Esophagus squamous epithelium (tissue), 5 donors: ENCODE measurements at regions not wholly inside any gene's neighbourhood (a gene's known extent, or its start where the extent isn't known, plus 50 kb on each side); places are given as distances from the start of the nearest gene placed in this dataset.

Experiments
- DNase-seq: peaks from one replicate; lab custom pipeline; 2025; lab: John Stamatoyannopoulos, UW
- H3K27ac ChIP-seq, 4 donors: fragments of 200-600 bp; sonication (generic); one replicate each; pipeline ENCODE4 v1.5.1; 2016 to 2019; ENCODE audit warnings: mild to moderate bottlenecking in 1 of 4
- H3K27me3 ChIP-seq, 4 donors: fragments of 200-600 bp; sonication (generic); 1 replicate in 3 of 4; 2 replicates in 1 of 4; pipeline versions ENCODE4 v1.5.1 to v1.6.0; 2017 to 2021; ENCODE audit warnings: antibody characterized with exemption in 1 of 4
- H3K36me3 ChIP-seq, 3 donors: fragments of 200-600 bp; sonication (generic); one replicate each; pipeline ENCODE4 v1.5.1; 2016 to 2019
- H3K4me1 ChIP-seq, 3 donors: fragments of 200-600 bp; sonication (generic); one replicate each; pipeline ENCODE4 v1.5.1; 2017 to 2019
- H3K4me3 ChIP-seq, 4 donors: fragments of 200-600 bp; sonication (generic); 1 replicate in 3 of 4; 2 replicates in 1 of 4; pipeline ENCODE4 v1.5.1; 2016 to 2019; ENCODE audit warnings: mild to moderate bottlenecking in 2 of 4, moderate library complexity in 1 of 4
- H3K9me3 ChIP-seq, 3 donors: fragments of 200-600 bp; sonication (generic); one replicate each; pipeline ENCODE4 v1.5.1; 2016 to 2019
- CTCF ChIP-seq, 6 experiments: fragments of 450-650 bp in 4 of 6; fragments of 200-600 bp in 2 of 6; sonication (generic) in 2 of 6; IDR thresholded peaks; one replicate each; pipeline ENCODE4 v1.5.1; 2016 to 2019; ENCODE audit warnings: antibody characterized with exemption in 6 of 6, mild to moderate bottlenecking in 4 of 6, moderate library complexity in 4 of 6
- POLR2A ChIP-seq, 4 donors: fragments of 450-650 bp; IDR thresholded peaks; one replicate each; pipeline ENCODE4 v1.6.1; 2017; ENCODE audit warnings: antibody characterized with exemption in 4 of 4, mild to moderate bottlenecking in 4 of 4, moderate library complexity in 3 of 4
- WGBS, 2 donors: methylation state at CpG; one replicate each; pipeline ENCODE4 v1.1.5; 2018; 5-methylcytosine and 5-hydroxymethylcytosine counted together
- intact Hi-C: fragments of 100-400 bp; cut with DNase I; formaldehyde crosslinking; loops from one replicate; pipeline ENCODE4 v1.15.0; 2022
- donor health status: DM: yes; HTN: yes; CAD: no.

GRCh38 chr4:162803378-162803777 lies 363.3 kb downstream of the NAF1 start:
- Histone ChIP-seq H3K4me1 (no peaks in the 10 kb centered on the region), H3K36me3 (no peaks in the 10 kb centered on the region), H3K27me3 (no peaks in the 10 kb centered on the region), H3K27ac (no peak overlapping the region), H3K9me3 (no peaks in the 10 kb centered on the region), H3K4me3 (no peak overlapping the region)
- intact Hi-C loops, result no loop called here
- no peak for DNase-seq
- TF ChIP-seq POLR2A (IDR thresholded peaks at IDR 0.05) (no peak), CTCF (IDR thresholded peaks at IDR 0.05) (no peak)

GRCh38 chr4:162797108-162797507 lies 369.6 kb downstream of the NAF1 start:
- no peak for DNase-seq
- WGBS, 2 donors, result 82 to 100% methylated on average over 1 of the region's 1 CpG
- TF ChIP-seq CTCF (IDR thresholded peaks at IDR 0.05) (no peak), POLR2A (IDR thresholded peaks at IDR 0.05) (no peak)
- H3K36me3 ChIP-seq, result no peaks in the 10 kb centered on the region
- no peak overlapping the region for H3K27ac ChIP-seq
- no peaks in the 10 kb centered on the region for H3K27me3 ChIP-seq
- no peaks in the 10 kb centered on the region for H3K9me3 ChIP-seq
- no peak overlapping the region for H3K4me3 ChIP-seq
- no peaks in the 10 kb centered on the region for H3K4me1 ChIP-seq
- intact Hi-C loops, result no loop called here

- TF ChIP-seq POLR2A (IDR thresholded peaks at IDR 0.05) (no peak), CTCF (IDR thresholded peaks at IDR 0.05) (no peak)
- DNase-seq, result no peak
- no peak overlapping the region for H3K4me3 ChIP-seq
These were observed 373.1 kb downstream of the NAF1 start for GRCh38 chr4:162793571-162793970.

GRCh38 chr4:162793004-162793403 lies 373.7 kb downstream of the NAF1 start:
- Histone ChIP-seq H3K4me3 (no peak overlapping the region), H3K27me3 (no peaks in the 10 kb centered on the region), H3K4me1 (peaks cover 0 to 17% (median 0%) of the 10 kb centered on the region in 3 donors), H3K27ac (no peak overlapping the region), H3K36me3 (no peaks in the 10 kb centered on the region), H3K9me3 (no peaks in the 10 kb centered on the region)
- 79% methylated on average over 2 of the region's 2 CpGs for WGBS, 2 donors
- intact Hi-C loops, result no loop called here
- TF ChIP-seq POLR2A (IDR thresholded peaks at IDR 0.05) (no peak), CTCF (IDR thresholded peaks at IDR 0.05) (no peak)
- DNase-seq, result no peak

More at GRCh38 chr4:162793571-162793970, 373.1 kb downstream of the NAF1 start:
- no peak overlapping the region for H3K27ac ChIP-seq
- intact Hi-C loops, result no loop called here
- 21 to 29% methylated on average over 2 of the region's 2 CpGs for WGBS, 2 donors
- peaks cover 0 to 17% (median 0%) of the 10 kb centered on the region in 3 donors for H3K4me1 ChIP-seq
- H3K36me3 ChIP-seq, result no peaks in the 10 kb centered on the region
- no peaks in the 10 kb centered on the region for H3K27me3 ChIP-seq
- no peaks in the 10 kb centered on the region for H3K9me3 ChIP-seq

GRCh38 chr4:162791226-162791625 lies 375.5 kb downstream of the NAF1 start:
- intact Hi-C loops, result no loop called here
- Histone ChIP-seq H3K4me3 (no peak overlapping the region), H3K27me3 (no peaks in the 10 kb centered on the region), H3K27ac (no peak overlapping the region), H3K9me3 (no peaks in the 10 kb centered on the region), H3K36me3 (no peaks in the 10 kb centered on the region), H3K4me1 (peaks cover 0 to 17% (median 0%) of the 10 kb centered on the region in 3 donors)
- no peak for DNase-seq
- 22 to 28% methylated on average over 2 of the region's 2 CpGs for WGBS, 2 donors
- TF ChIP-seq POLR2A (IDR thresholded peaks at IDR 0.05) (no peak), CTCF (IDR thresholded peaks at IDR 0.05) (no peak)
